SKM-1 treated with dmso at 0.1 percent for 144 hours (cell line): ENCODE measurements at regions not wholly inside any gene's neighbourhood (a gene's known extent, or its start where the extent isn't known, plus 50 kb on each side); places are given as distances from the start of the nearest gene placed in this dataset.
"Not testable (repeated sequence)": the region's sequence is repeated elsewhere in the genome, so short reads cannot be mapped to it uniquely, and the experiment has no call there.

Source experiments
- DNase-seq: peaks from one replicate; lab custom pipeline; 2025; ENCODE audit not compliant: unreplicated experiment; lab: John Stamatoyannopoulos, UW

DNA sequence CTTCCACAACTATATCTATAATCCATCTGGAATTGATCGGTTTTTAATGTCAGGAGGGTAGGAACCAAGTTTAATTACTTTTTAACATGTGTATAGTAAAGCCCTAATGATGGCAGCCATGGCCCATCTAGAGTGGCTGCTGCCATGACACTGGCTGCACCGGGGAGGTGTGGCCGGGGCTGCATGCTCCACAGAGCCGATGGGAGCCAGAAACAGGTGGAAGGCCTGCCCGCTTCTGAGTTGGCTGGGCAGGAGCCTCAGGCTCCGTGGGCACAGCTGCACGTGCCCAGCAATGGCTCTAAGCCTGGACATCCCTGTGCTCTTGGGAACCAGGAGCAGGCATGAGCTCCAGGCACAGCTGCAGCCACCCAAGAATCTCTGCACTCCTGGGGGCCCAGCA is 73.0 kb downstream of the GBP6 start:
- DNase-seq = no peak

DNA sequence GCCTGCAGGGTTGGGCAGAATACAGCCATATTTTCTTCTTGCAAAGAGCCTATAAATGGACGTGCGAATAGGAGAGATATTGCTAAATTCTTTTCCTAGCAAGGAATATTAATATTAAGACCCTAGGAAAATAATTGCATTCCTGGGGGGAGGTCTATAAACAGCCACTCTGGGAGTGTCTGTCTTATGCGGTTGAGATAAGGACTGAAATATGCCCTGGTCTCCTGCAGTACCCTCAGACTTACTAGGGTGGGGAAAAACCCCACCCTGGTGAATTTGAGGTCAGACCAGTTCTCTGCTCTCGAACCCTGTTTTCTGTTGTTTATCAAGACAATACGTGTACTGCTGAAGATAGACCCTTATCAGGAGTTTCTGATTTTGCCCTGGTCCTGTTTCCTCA is 74.4 kb downstream of the GBP6 start:
- not testable (repeated sequence) for DNase-seq

GRCh38 chr1:89440911-89441310 is 77.1 kb downstream of the GBP6 start:
- no peak for DNase-seq

DNA sequence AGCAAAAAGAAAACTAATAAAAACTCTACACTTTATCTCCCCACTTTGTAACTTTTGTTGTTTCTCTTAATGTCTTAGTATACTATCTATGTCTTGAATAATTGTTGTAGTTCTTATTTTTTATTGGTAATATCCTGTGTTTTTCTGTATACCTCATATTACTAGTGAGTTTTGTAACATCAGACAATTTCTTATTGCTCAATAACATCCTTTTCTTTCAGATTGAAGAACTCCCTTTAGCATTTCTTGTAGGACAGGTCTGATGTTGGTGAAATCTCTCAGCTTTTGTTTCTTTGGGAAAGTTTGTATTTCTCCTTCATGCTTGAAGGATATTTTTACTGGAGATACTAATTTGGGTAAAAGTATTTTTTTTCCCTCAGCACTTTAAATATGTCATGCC is 79.8 kb upstream of the LRRC8B start:
- no peak for DNase-seq

DNA sequence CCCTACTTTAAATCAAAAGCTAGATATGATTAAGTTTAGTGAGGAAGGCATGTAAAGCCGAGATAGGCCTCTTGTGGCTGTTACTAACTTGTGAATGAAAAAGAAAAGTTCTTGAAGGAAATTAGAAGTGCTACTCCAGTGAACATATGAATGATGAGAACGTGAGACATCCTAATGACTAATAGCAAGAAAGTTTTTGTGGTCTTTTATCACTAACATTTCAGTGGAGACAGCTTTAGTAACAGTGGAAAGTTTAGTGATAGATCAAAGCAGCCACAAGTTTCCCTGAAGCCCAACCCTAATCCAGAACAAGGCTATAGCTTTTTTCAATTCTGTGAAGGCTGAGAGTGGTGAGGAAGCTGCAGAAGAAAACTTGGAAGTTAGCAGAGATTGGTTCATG is 73.6 kb upstream of the LRRC8B start:
- no peak for DNase-seq

GRCh38 chr1:89453123-89453972 is 71.3 kb upstream of the LRRC8B start:
- no peak for DNase-seq

DNA sequence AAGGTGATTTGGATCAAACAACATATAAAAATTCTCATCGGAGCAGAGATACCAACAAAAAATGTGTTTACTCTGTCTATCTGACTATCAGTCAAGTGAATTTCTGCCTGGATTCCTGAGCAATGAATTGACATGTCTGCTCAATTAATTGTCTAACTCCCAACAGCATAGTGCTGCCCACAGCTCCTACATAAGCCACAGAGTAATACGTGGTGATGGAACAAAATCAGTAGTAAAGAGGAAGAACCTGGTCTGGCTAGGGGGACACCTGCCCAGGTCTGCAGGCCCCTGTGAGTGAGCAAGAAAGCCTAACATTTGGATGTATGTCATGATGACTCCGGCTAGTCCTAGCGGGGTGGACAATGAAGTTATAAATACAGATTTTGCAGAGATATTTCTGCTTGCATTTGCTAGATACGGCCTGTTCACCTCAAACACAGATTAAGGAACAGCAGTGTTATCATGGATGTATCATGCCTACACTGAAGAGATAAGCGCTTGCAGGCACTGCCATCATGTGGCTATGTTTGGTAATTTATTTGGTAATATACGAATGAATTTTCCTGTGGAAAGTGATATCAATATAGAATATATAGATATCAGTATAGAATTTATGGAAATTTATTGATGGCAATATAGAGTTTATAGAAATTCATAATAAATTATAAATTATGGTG is 69.6 kb upstream of the LRRC8B start:
- peak; percentile 49 for DNase-seq

DNA sequence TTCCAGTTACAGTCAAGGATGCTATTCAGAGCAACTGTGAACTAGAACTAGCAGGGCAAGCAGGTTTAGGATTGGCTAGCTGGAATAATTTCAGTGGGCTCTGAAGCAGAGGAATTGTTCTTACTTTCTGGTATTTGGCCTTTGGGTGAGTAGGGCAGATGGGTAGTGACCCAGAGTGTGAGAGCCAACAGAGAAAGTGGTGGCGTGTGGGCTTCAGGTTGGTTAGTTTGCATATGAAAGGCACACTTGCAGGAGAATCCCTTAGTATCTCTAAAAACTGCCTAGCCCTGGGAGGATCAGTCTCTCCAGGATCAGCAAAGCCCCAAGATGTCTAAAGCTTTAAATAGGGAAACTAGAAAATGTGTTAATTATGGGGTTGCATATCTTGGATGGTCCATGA is 67.6 kb upstream of the LRRC8B start:
- no peak for DNase-seq

DNA sequence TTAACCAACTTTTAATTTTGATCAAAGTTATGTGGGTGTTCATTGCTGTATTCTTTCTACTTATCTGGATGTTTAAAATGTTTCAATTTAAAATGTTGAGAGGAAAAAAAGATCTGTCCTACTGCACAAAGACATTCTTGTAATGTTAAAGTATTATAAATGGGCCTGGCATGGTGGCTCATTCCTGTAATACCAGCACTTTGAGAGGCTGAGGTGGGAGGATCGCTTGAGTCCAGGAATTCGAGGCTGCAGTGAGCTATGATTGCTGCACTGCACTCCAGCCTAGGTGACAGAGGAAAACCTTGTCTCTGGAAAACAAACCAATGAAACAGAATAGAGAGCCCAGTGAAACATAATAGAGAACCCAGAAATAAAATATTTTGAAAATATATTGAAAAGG is 65.5 kb upstream of the LRRC8B start:
- no peak for DNase-seq

- no peak for DNase-seq
Observed at GRCh38 chr1:89460325-89460724, 64.3 kb upstream of the LRRC8B start.

DNA sequence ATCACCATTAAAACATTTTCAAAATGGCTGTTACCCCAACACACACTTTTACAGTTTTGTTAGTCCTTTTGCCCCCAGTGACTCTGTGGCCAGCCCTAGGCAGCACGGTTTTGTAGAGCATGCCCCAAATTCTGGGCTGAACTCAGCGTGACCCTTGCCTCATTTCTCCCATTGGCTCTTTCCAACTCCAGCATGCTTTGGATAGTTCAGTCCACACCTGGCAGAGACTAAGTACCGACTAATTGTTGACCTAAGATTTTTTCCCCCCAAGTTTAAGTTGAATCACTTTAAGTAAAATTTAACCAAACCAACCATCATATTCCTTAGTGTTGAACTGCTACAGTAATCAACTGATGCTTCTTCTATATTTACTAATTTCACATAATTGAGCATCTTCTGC is 62.4 kb upstream of the LRRC8B start:
- no peak for DNase-seq

DNA sequence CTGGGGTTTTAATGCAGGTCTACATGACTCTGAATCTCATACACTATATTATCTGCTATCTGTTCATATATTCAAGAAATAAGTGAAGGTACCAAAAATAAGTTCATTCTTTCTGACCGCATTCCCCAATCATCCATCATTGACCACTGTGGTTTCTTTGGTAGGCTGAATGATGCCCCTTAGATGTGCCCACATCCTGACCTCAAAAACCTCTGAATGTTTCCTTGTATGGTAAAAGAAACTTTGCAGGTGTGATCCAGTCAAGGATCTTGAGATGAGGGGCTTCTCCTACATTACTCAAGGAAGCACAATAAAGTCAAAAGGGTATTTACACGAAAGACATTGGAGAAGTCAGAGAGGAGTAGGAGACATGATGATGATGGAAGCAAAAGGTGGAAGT is 60.6 kb upstream of the LRRC8B start:
- DNase-seq = no peak

- DNase-seq = peak; percentile 35
Observed at GRCh38 chr1:89465201-89465600, 59.4 kb upstream of the LRRC8B start.

- peak; percentile 80 for DNase-seq
Observed at GRCh38 chr1:89466307-89466930, 58.2 kb upstream of the LRRC8B start.

DNA sequence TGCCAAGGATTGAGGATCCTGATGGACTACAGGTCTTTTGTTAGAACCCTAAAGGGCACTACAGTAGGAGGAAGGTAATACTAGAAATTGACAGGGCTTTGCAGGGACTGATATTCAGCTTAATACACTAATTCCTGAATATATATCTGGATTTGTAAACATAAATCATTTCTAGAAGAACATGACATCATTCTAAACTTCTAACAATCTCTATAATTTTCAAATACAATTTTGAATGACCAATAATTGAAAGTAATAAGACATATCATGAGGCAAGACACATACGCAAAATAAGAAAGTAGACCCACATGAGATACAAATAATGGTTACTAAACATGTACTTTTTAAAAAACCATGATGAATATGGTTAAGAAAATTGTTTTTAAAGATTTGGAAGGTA is 52.4 kb upstream of the LRRC8B start:
- DNase-seq = no peak

- DNase-seq = no peak
Observed at GRCh38 chr1:89472886-89473417, 51.7 kb upstream of the LRRC8B start.
